HT1080 (cell line): ENCODE measurements at regions not wholly inside any gene's neighbourhood (a gene's known extent, or its start where the extent isn't known, plus 50 kb on each side); places are given as distances from the start of the nearest gene placed in this dataset.

Experiments used
- DNase-seq: peaks from one replicate; pipeline ENCODE4 v3.0.0-alpha.2; 2015; ENCODE audit warnings: low read depth

DNA sequence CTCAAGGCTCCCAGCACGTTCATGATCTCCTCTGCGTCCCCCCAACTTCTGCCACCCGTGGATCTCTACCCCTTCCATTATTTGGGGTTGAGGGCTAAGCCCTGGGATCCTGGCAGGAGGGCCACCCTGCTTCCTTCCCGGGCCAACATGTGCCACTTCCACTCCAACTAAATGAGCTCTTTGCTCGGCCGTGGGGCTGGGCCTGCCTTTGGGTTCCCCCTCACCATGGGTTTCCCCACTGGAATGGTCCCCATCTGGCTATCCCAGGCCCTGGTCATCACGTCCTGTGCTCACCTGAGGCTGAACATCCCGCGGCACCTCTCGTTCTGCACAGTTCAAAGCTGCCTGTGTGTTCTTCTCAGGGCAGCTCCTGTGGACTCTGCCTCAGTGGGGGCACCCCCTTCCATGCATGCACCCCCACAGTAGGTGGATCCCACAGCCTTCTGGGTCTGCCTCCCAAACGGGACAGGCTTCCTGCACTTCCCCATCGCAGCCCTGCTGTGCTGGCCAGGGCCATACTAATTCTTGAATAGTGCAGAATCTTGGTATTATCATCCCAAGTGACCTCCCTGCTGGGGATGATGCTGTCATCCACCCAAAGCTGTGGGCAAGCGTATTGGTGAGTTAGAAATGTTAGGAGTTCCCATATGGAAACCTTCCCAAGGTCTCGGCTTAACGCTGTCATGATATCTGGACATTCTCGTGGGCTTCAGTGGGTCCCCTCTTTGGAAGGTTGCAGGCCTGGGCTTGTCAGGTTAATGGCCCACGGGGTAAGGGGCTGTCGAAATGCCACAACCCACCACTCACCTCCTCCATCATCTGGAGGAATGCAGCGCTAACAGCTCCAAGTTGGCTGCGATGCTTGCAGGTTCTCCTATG, 150.5 kb upstream of the TWIST2 start:
- no peak for DNase-seq

DNA sequence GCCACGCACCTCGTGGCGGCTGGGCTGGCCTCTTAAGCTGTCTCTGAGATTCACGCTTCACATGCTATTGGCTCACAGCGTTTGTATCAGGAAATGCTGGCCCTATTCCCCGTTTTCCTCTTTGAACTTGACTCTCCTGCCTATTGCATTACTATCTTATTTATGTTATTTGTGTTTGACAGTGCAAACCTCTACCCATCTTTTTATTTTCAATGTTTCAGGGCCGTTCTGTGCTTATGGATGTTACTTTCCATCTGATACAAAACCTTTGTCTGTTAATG, 149.9 kb upstream of the TWIST2 start:
- DNase-seq = no peak

DNA sequence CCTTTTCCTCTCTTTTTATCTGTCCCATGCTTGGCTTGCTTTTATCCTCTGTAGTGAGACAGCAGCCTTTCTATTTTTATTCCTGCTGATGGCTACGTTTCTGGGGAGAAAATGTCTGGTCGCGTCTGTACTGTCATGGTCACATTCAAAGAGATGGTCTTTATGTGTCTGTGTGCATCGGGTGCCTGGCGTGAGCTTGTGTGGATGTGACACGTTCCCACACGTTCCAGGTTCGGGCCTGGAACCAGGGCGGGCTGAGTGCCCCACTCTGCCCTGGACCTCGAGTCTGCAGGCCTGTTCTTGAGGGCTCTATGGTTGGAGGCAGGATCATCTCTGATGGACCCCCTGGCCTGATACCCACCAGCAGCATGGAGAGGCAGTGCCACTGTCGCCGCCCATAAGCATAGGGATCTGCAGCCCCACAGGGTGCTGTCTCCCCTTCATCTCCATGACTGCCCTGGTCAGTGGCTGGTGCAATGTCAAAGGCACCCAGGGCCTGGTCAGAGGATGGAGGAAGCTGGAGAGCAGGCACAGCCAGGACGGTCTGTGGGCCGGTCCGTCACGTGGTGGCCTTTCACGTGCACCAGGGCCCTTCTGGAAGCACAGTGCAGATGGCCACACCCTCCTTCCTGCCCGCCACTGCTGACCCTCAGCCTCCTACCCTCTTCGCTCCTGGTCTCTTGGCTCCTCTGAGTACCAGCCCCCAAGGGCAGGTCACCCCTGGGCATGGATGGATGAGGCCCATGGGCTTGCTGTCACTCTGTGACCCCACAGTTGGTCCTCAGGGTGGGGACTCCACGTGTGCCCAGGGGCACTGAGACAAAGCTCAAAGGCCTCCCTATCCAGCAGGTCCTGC, 149.2 kb upstream of the TWIST2 start:
- no peak for DNase-seq

DNA sequence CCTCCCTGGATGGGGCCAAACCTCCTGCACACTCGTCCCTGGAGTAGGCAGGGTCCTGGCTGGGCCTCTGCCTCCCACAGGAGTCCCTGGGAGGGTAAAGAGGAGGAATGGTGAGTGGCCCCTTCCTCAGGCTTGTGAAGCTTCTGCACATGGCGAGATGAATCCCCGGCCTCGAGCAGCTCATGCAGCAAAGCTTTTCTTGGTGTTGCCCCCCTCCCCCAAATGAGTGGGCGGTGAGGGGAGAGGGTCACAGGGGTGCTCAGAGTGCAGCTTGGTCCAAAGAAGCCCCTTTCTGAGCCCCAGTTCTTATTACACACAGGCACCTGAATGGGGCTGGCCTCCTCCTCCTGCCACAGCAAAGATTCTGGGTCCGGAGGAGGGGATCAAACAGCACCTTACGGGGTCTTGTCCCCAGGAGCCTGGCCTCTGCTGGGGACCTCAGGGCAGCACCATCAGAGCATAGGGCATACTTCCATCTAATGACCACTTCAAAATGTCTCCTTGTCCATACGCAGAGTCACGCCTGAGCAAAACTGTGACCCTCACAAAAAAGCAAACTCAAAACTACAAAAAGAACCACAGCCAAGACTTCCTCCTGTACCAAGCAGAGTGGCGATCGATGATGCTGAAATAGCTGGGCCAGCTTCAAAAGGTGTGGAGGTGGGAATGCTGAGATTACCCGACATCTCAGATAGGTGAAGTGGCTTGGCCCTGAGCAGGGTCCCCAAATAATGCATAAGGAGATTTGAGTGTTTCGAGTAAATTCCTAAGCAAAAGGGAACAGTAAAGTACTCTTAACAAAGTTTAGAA, 148.4 kb upstream of the TWIST2 start:
- DNase-seq = no peak

DNA sequence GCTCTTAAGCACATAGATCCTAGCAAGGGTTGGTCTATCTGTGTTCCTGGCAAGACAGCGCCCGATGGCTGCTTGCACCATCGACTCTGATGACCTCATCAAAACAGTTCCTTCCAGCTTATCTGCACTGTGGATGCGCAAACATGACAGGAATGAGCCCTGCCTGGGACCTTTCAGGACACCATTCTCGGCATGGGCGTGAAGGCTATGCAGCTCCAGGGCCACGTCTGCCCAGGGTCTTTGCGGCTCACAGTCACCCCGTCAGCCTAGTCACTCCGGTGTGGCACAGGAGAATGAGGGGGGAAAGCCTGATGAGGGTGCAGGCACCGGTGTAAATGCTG, 147.8 kb upstream of the TWIST2 start:
- DNase-seq = no peak

DNA sequence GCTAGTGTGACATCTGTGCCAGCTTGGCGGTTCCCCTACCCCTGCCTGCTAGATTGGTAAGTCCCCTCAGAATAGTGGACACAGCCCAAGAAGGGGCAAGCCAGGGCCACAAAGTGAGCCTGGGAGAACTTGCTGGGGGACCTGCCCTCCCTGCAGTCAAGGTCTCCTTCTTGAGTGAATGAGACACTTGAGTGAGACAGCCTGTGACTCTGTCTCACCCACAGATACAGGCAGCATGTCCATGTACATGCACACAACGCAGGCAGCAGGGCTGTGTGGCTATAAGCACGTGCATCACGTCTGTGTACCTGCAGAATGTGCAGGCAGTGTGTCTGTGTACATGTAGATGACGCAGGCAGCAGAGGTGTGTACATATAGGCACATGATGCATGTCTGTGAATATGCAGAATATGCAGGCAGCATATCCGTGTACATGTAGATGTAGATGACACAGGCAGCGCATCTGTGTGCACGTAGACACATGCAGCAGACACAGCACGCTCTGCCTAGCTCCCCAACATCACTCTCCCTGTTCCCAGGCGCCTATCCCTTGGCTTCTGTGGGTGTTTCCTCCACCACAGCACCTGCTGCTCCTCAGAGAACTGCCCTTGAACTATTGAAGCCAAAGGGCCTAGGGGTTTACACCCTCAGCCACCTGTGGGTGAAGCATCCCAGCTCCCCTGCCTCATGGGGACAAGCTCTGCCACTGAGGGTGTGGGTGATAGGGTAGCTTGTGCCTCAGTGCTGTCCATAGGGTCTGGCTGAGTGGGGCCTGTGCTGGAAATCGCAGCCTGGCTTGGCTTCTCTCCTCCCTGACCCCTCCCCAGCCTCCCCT, 147.2 kb upstream of the TWIST2 start:
- DNase-seq = no peak

DNA sequence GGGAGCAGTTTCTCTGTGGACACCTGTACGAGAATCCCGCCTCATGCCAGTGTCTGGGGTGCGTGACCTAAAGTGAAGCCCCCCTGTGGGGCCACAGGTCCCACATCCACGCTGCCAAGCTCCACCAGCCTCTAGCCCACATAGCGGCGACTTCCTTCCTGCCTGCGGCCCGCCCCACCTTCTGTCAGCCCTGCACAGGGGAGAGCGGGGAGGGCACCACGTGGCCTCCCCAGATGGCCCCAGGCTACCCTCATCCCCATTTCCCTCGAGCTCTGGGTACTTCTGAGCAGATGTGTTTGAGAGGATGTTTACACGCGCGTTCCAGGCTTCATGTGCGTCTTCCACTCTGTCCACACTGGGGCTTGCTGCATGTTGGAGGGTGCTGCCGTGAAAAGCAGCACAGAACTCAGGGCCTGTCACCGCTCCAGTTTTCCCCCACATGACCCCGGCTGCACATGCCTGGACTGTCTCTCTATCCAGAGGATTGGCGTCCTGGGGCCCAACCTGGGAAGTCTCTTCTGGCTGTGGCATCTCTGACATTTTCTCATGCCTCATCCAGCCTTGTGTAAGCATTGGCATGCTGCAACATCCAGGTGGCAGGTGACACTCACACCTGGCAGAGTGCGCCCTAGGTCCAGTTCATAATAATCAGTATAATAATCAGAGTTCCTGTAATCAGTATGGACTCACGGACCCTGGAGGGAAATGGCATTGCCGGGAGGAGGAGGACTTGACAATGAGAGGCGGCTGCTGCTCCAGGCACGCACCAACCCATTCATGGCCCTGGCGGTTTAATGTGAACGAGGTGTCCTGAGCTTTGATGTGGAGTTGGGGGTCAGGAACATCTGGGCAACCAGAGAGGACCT, 146.3 kb upstream of the TWIST2 start:
- DNase-seq = no peak

DNA sequence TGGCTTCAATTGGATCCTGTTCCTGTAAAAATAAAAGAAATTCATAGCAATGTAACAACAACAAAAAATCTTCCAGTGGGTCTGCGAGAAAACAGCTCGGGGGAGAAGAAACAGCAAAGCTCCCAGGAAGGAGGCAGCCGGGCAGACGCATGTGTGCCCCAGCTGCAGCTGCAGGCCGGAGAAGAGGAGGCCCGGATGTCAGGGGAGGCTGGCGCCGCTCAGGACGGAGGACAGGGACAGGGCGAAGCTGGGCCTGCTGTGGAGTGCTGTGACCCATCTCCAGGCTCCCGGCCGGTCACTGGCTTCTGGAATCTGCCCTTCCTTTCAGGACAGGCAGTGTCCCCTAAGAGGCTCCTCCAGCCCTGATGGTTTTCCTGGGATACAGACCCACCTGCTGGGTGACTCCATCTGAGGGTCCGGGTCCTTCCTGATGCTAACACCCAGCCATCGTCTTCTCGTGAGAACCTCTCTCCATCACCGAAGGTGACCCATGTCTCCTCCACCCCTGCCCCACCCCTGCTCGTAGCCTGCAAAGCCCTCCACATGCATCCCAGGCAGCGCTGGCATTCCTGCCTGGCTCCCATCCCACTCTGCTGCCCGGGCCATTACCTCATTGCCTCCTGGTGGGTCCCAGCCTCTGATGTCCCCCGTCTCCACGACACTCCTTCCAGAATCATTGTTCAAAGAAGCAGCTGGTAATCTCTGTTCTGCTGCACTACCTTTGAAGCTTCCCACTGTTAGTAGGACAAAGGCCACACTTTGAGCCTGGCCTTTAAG, 145.4 kb upstream of the TWIST2 start:
- DNase-seq = no peak

DNA sequence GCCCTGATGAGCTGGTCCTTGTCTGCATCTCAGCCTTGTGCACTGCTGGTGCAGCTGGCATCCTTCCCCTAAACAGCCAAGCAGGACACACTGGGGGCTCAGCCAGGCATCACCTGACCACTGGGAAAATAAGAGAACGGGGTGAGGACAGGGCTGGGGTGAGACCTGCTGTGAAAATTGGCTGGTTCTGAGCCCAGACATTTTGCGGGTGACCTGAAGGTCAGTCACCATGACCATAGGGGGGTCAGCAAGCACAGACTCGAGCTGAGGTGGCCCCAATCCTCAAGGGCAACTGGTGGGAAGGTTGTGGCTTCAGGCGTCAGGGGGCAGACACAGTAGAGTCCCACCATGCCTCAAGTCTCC, 144.9 kb upstream of the TWIST2 start:
- no peak for DNase-seq

DNA sequence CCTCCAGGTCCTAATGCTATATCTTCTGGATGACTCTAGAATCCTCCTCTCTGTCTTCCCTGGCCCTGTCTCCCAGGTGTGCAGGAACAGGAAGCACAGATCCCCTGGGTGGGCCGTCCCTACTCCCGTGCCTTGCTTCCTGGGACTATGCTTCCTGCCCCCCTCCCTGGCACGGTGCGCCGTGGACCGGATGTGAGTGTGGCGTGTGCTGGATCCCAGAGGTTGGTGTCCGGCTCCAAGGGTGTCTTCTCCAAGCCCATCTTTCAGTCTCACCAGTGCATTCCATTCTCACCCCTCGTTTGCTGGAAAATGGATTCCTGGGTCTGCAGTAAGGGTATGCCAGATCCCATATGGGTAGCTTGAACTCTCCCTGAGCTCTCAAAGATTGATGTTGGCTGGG, 144.4 kb upstream of the TWIST2 start:
- no peak for DNase-seq

DNA sequence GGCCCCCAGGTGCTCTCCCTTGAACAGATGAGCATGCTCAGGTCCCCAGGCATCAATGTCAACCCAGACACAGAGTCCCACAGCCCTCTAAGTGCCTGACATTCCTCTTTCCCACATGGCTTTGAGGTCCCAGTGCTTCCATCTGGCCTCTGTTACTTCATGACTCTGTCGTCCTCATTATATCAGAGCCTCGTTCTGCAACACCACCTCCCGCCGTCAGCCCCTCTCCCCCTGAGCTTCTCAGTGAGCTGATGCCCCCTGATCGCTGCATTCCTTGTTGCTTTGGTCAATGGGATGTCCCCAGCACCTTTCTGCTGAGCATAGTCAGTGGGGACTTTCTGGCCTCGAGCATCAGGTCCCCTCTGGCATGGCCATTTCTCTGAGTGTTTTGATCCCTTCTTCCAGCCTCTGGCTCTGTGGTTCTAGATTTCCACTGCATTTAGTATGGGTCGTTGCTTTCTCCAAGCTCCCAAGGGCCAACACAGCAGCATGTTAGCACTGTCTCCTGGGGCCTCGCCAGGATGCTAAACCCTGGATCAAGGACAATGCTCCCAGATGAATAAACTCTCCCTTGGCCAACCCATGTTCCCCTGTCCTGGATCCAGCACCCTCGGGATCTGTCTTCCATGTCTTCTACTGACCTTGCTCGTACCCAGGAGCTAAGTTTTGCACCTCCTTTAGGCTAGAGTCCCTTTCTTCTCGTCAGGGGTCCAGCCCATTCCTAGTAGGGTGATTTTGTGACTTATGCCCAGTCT, 143.2 kb upstream of the TWIST2 start:
- DNase-seq = no peak

DNA sequence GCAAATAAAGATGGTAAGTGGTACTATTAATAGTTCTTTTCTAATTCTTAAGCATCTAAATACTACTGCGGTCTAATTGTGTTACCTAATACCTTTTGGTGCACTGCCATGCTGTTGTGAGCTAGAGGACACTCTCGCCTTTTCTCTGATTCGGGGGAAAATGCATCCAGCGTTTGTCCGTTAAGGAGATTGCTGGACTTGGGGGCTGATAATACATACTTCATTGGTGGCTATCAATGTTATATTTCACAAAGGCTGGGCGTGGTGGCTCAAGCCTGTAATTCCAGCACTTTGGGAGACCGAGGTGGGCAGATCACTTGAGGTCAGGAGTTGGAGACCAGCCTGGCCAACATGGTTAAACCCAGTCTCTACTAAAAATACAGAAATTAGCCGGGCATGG, 141.7 kb upstream of the TWIST2 start:
- no peak for DNase-seq

DNA sequence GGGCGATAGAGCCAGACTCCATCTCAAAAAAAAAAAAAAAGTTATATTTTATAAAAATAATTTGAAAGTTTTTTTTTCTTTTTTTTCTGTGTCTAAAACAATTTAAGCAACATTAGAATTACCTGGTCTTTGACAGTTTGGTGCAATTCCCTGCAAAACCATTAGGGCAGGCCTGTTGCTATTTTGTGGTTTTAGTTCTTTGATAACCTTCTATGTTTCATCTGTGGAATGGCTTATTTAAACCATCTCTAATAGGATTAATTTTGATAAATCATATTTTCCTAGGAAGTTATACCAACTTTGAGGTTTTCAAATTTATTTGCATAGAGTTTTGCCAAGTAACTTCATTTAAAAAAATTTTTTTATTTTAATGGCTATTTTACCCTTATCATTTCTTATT, 141.2 kb upstream of the TWIST2 start:
- DNase-seq = no peak

DNA sequence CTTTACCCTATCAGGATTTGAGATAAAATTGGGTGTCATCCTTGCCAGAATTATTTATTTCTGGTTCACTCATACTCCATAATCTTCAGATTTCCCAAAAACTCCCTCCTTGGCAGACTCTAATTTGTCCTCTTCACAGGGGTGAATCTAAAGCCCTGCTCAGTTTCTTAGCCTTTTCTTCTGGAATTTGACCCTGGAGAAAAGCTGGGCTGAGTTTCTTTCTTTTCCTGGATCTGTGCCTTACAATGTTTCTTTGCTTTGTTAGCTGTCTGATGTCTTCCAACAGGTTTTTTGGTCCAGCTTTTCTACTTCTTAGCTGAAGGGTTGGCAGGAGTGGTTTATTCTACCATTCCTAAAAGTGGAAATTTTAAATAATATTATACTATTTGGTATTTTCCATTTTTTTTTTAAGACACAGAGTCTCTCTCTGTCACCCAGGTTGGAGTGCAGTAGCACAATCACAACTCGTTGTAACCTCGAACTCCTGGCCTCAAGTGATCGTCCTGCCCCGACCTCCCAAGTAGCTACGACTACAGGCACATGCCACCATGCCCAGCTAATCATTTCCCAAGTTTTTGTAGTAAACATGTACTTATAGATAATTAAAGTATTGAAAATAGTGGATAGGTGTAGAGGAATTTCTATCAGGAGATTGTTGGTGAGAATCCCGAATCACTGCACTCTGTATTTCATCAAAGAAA, 138.4 kb upstream of the TWIST2 start:
- DNase-seq = no peak

DNA sequence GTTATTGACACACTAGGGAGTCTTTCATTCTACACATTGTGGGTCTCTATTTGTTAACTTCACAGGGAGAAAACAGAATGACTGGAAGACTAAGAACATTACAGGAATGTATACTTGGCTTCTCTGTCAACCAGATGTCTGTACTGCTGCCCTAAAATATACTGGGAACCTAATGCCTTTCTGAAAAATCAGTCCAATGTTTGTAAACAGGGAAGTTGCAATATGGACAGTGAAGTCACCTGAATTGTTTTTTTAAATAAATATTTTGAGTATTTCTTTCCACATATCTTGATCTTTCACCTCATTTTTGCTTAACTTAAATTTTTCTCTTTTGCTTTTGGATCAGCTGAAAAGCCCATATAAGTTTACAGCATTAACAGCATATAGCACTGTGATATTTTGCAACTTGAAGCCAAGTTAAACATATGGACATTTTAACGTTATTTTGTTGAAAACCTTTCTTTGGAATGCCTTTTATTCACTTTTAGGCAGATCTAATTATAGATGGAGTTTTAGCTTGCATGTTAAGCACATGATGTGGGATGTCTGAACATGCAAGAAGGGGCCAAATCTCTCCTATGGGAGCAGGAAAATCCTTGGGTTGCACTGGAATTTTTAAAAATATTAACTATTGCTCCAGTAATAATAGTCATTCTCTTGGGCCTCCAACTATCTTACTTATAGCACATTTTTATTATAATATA, 137.7 kb upstream of the TWIST2 start:
- DNase-seq = no peak

DNA sequence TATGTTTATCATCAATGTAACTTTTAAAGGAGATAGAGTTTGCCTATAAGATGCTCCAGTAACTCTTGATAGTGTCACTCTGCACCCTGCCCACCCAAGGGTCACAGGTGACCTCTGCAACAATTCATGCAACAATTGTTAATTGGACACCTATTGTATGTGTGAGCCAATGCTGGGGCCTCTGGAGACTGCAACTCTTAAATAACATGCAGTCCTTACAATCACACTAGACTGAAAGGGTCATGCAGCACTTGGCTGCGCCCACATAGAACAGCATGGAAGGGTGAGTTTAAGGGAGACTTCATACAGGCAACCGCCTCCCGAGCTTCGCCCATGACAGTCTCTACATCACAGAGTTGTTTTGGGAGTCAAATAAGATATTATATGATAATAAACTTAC, 137.1 kb upstream of the TWIST2 start:
- DNase-seq = no peak

DNA sequence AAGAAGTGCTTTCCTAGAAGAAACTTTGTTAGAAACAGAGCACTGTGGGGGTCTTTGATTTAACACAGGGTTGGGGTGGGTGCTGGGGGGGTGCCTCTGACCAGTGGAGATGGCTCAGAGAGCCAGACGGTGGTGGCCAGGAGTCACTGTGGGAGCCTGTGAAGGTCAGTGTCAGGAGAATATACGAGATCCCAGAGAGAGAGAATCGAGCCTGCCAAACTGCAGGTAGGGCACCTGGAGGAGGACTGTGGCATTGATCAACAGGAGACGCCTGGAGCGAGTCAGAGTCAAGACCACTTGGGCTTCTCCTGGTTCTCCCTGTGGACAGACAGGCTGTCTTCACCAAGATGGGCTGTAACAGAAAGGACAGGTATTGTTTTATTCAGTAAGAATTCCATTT, 136.5 kb upstream of the TWIST2 start:
- no peak for DNase-seq

DNA sequence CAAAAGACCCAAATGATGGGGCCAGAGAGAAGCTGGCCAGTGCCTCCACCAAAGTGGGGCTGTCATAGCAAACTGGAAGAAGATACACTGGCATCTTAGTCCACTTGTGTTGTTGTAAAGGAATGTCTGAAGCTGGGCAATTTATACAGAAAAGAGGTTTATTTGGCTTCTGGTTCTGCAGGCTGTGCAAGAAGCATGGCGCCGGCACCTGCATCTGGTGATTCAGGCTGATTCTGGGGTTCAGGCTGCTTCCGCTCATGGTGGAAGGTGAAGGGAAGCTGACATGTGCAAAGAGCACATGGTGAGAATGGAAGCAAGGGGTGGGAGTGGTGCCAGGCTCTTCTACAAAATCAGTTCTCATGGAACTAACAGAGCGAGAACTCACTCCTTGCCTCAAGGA, 135.9 kb upstream of the TWIST2 start:
- DNase-seq = no peak
